HepG2 (cell line): ENCODE measurements at regions not wholly inside any gene's neighbourhood (a gene's known extent, or its start where the extent isn't known, plus 50 kb on each side); places are given as distances from the start of the nearest gene placed in this dataset.

Experiments
- ATAC-seq: fragments of 200-7000 bp; cut with Tn5 transposase; 3 replicates; pipeline ENCODE4 v1.9.1; 2020; ENCODE audit warnings: mild to moderate bottlenecking, moderate library complexity
- BruUV-seq: library from RNA; stranded (reverse); fragments of 400-500 nt; replicated peaks from 2 replicates; lab custom pipeline; 2021; lab: Mats Ljungman, UMichigan
- CTCF ChIA-PET: fragments of 300-600 bp; formaldehyde crosslinking; extraction: SDS; loops from one replicate; lab custom pipeline; 2021; ENCODE audit warnings: low total read pairs, inconsistent platforms, low intra/inter-chr PET ratio; lab: Yijun Ruan, JAX
- POLR2A ChIA-PET: fragments of 350-600 bp; sonication (Branson Sonifier 250); formaldehyde crosslinking; loops from one replicate; lab custom pipeline; 2020; ENCODE audit warnings: antibody characterized with exemption, inconsistent platforms; lab: Yijun Ruan, JAX
- DNase-seq: peaks from one replicate; pipeline ENCODE4 v3.0.0-alpha.2; 2015; ENCODE audit warnings: low spot score
- FAIRE-seq: peaks from 3 replicates; lab custom pipeline; 2011; peaks lifted over from hg19 to GRCh38; lab: Jason Lieb, UNC
- H2AFZ ChIP-seq: one replicate; pipeline ENCODE4 v1.6.1; 2011; ENCODE audit warnings: low read length, inconsistent platforms
- H3K27ac ChIP-seq: fragments of 300-600 bp; 3 replicates; pipeline ENCODE4 v1.8.0; 2011; ENCODE audit warnings: mixed run types, mild to moderate bottlenecking, mixed read lengths, low read length, inconsistent platforms; ENCODE audit not compliant: insufficient read depth; ENCODE audit errors: extremely low read length
- H3K27me3 ChIP-seq, 2 experiments: fragments of 200-600 bp in 1 of 2; 2 replicates in 1 of 2; 3 replicates in 1 of 2; pipeline versions ENCODE4 v1.6.0 to v1.8.0; 2011; ENCODE audit warnings: low read length in 2 of 2, mild to moderate bottlenecking in 2 of 2, moderate library complexity in 2 of 2, inconsistent platforms in 1 of 2; ENCODE audit not compliant: insufficient read depth in 2 of 2, control insufficient read depth in 1 of 2
- H3K36me3 ChIP-seq, 2 experiments: fragments of 200-600 bp in 1 of 2; replicated peaks in 1 of 2; 2 replicates in 1 of 2; 3 replicates in 1 of 2; pipeline versions ENCODE4 v1.5.1 to v1.8.0; 2011; ENCODE audit warnings: low read length in 2 of 2, inconsistent platforms in 1 of 2; ENCODE audit not compliant: insufficient read depth in 2 of 2, control insufficient read depth in 1 of 2
- H3K4me1 ChIP-seq: 2 replicates; pipeline ENCODE4 v1.5.1; 2012; ENCODE audit warnings: low read length, inconsistent platforms; ENCODE audit not compliant: insufficient read depth
- H3K4me2 ChIP-seq: 2 replicates; pipeline ENCODE4 v1.6.0; 2011; ENCODE audit warnings: low read depth, low read length, inconsistent platforms
- H3K4me3 ChIP-seq, 3 experiments: fragments of 200-600 bp in 1 of 3; sonication (generic), shearing (Covaris generic) in 1 of 3; replicated peaks in 1 of 3; 2 replicates each; pipeline ENCODE4 v1.5.1; 2011 to 2016; ENCODE audit warnings: low read length in 3 of 3, inconsistent platforms in 2 of 3, low read depth in 2 of 3, mild to moderate bottlenecking in 2 of 3, control low read depth in 1 of 3, mixed read lengths in 1 of 3; ENCODE audit not compliant: insufficient read depth in 1 of 3
- H3K79me2 ChIP-seq: one replicate; pipeline ENCODE4 v1.6.1; 2011; ENCODE audit warnings: low read length, inconsistent platforms; ENCODE audit not compliant: insufficient read depth
- H3K9ac ChIP-seq: 2 replicates; pipeline ENCODE4 v1.6.0; 2011; ENCODE audit warnings: mild to moderate bottlenecking, low read depth, low read length, inconsistent platforms; ENCODE audit not compliant: insufficient read depth
- H3K9me3 ChIP-seq: 2 replicates; pipeline ENCODE4 v1.5.1; 2012; ENCODE audit warnings: mild to moderate bottlenecking, low read length
- H4K20me1 ChIP-seq: 2 replicates; pipeline ENCODE4 v1.6.0; 2011; ENCODE audit warnings: inconsistent platforms, mild to moderate bottlenecking, low read length, moderate library complexity; ENCODE audit not compliant: insufficient read depth
- ARID2 ChIP-seq: sonication (generic); formaldehyde crosslinking; IDR thresholded peaks from 2 replicates; pipeline ENCODE4 v1.8.1; 2022; ENCODE audit warnings: mild to moderate bottlenecking, missing genetic modification reagents, borderline replicate concordance
- CENPT ChIP-seq: sonication (generic); formaldehyde crosslinking; IDR thresholded peaks from 2 replicates; pipeline ENCODE4 v1.8.0; 2022; ENCODE audit warnings: low read depth, mild to moderate bottlenecking, moderate library complexity, missing genetic modification reagents
- DNMT1 ChIP-seq: sonication (generic); formaldehyde crosslinking; IDR thresholded peaks from 2 replicates; pipeline ENCODE4 v1.5.1; 2020; ENCODE audit warnings: mild to moderate bottlenecking, missing genetic modification reagents
- EHMT2 ChIP-seq: fragments of 200-600 bp; sonication (generic); IDR thresholded peaks from 2 replicates; pipeline ENCODE4 v1.7.0; 2017; ENCODE audit warnings: antibody characterized with exemption, low read depth, low read length, borderline replicate concordance
- ELF1 ChIP-seq: sonication (generic); formaldehyde crosslinking; IDR thresholded peaks from 2 replicates; pipeline ENCODE4 v1.4.0; 2020; ENCODE audit warnings: missing genetic modification reagents
- EZH2 ChIP-seq: conservative IDR thresholded peaks from 2 replicates; pipeline ENCODE4 v1.6.1; 2012; ENCODE audit warnings: mild to moderate bottlenecking, low read depth, low read length, moderate library complexity
- KLF15 ChIP-seq: sonication (generic); formaldehyde crosslinking; IDR thresholded peaks from 2 replicates; pipeline ENCODE4 v1.8.1; 2023; ENCODE audit warnings: borderline replicate concordance, mild to moderate bottlenecking, inconsistent platforms, missing genetic modification reagents, mixed read lengths
- KLF16 ChIP-seq, 2 experiments: sonication (generic) in 1 of 2; formaldehyde crosslinking in 1 of 2; IDR thresholded peaks; 2 replicates each; pipeline versions ENCODE4 v1.6.1 to v1.8.0; 2016 to 2023; ENCODE audit warnings: missing genetic modification reagents in 2 of 2, missing compliant biosample characterization in 1 of 2
- PHF21A ChIP-seq: sonication (generic); formaldehyde crosslinking; IDR thresholded peaks from 2 replicates; pipeline ENCODE4 v1.5.0; 2020; ENCODE audit warnings: mild to moderate bottlenecking, missing genetic modification reagents
- SMARCC2 ChIP-seq: fragments of 450-650 bp; IDR thresholded peaks from 2 replicates; pipeline ENCODE4 v1.6.1; 2017; ENCODE audit warnings: antibody characterized with exemption, mild to moderate bottlenecking
- SPEN ChIP-seq: sonication (generic); formaldehyde crosslinking; IDR thresholded peaks from 2 replicates; pipeline ENCODE4 v1.5.1; 2020; ENCODE audit warnings: low read depth, mild to moderate bottlenecking, missing genetic modification reagents
- ZMAT5 ChIP-seq: sonication (generic); formaldehyde crosslinking; IDR thresholded peaks from 2 replicates; pipeline ENCODE4 v1.5.0; 2020; ENCODE audit warnings: mild to moderate bottlenecking, low read depth, missing genetic modification reagents, borderline replicate concordance
- ZNF530 ChIP-seq: sonication (generic); formaldehyde crosslinking; IDR thresholded peaks from 2 replicates; pipeline ENCODE4 v1.5.0; 2020; ENCODE audit warnings: low read depth, mild to moderate bottlenecking, missing genetic modification reagents
- ZNF577 ChIP-seq: sonication (generic); formaldehyde crosslinking; IDR thresholded peaks from 2 replicates; pipeline ENCODE4 v1.4.0; 2020; ENCODE audit warnings: mild to moderate bottlenecking, low read depth, missing genetic modification reagents, borderline replicate concordance
- ZNF607 ChIP-seq: sonication (generic); formaldehyde crosslinking; IDR thresholded peaks from 2 replicates; pipeline ENCODE4 v1.5.1; 2020; ENCODE audit warnings: missing genetic modification reagents, mild to moderate bottlenecking, borderline replicate concordance
- WGBS: methylation state at CpG from one replicate; pipeline ENCODE4 v1.1.6; 2017; ENCODE audit warnings: low lambda C conversion rate; 5-methylcytosine and 5-hydroxymethylcytosine counted together
- in situ Hi-C: cut with HindIII; loops from 2 replicates; pipeline ENCODE4 v1.10.0; 2017; ENCODE audit warnings: low pct_unique_long_range_greater_than_20kb; ENCODE audit not compliant: extremely low pct_ligation_motif_present
- intact Hi-C: fragments of 100-400 bp; cut with micrococcal nuclease; formaldehyde crosslinking; loops from one replicate; pipeline ENCODE4 v1.10.0; 2022; ENCODE audit not compliant: unreplicated experiment
- TF ChIP-seq, protein P1 (sequence below), 2 experiments: sonication (generic) in 1 of 2; formaldehyde crosslinking in 1 of 2; IDR thresholded peaks; 2 replicates each; pipeline versions ENCODE4 v1.5.1 to v1.6.1; 2011 to 2020; ENCODE audit warnings: borderline replicate concordance in 1 of 2, low read depth in 1 of 2, low read length in 1 of 2, mild to moderate bottlenecking in 1 of 2, missing genetic modification reagents in 1 of 2, moderate library complexity in 1 of 2
- TF ChIP-seq, protein P2 (sequence below): sonication (generic); formaldehyde crosslinking; IDR thresholded peaks from 2 replicates; pipeline ENCODE4 v1.4.0; 2020; ENCODE audit warnings: mild to moderate bottlenecking, low read depth, missing genetic modification reagents

- Histone ChIP-seq H3K79me2 (no peaks in the 10 kb centered on the region), H3K27me3 (no peaks in the 10 kb centered on the region; a peak in 1 of 5 replicates), H3K36me3 (no peaks in the 10 kb centered on the region)
- POLR2A ChIA-PET = no interaction called here
- in situ Hi-C loops = no loop called here
- TF ChIP-seq PHF21A (CRISPR knock-in tag) (no peak), SMARCC2 (no peak), EHMT2 (no peak), EZH2 (no peak), ARID2 (CRISPR knock-in tag) (no peak), SPEN (no peak), ZNF607 (CRISPR knock-in tag) (no peak)
- TF ChIP-seq, all 625 proteins: peak for 0
- no peaks in the 10 kb centered on the region for H3K4me1 ChIP-seq
- H3K4me3 ChIP-seq = no peak overlapping the region
- no peaks in the 10 kb centered on the region for H4K20me1 ChIP-seq
- H3K9me3 ChIP-seq = no peaks in the 10 kb centered on the region
- no peak overlapping the region for H3K9ac ChIP-seq
- H3K27ac ChIP-seq = no peak overlapping the region
- FAIRE-seq (no peak), DNase-seq (no peak), ATAC-seq (no peak)
- intact Hi-C loops = no loop called here
- BruUV-seq = no TSS peak
- WGBS = 30% methylated on average over 3 of the region's 3 CpGs
- no peak overlapping the region for H3K4me2 ChIP-seq
- CTCF ChIA-PET = no interaction called here
- H2AFZ ChIP-seq = no peak overlapping the region
These were observed 78.4 kb downstream of the CBLL2 start for GRCh38 chrX:22351076-22351475.

GRCh38 chrX:22351966-22352365 lies 79.3 kb downstream of the CBLL2 start:
- Histone ChIP-seq H3K9ac (no peak overlapping the region), H3K79me2 (no peaks in the 10 kb centered on the region), H3K9me3 (no peaks in the 10 kb centered on the region), H3K27ac (no peak overlapping the region), H3K27me3 (no peaks in the 10 kb centered on the region; a peak in 1 of 5 replicates), H3K4me3 (no peak overlapping the region), H3K36me3 (no peaks in the 10 kb centered on the region), H3K4me2 (no peak overlapping the region), H4K20me1 (no peaks in the 10 kb centered on the region), H2AFZ (no peak overlapping the region), H3K4me1 (no peaks in the 10 kb centered on the region)
- CTCF ChIA-PET = no interaction called here
- intact Hi-C loops = no loop called here
- POLR2A ChIA-PET = no interaction called here
- ATAC-seq (no peak), FAIRE-seq (no peak), DNase-seq (no peak)
- in situ Hi-C loops = no loop called here
- 0% methylated on average over 3 of the region's 4 CpGs for WGBS
- no TSS peak for BruUV-seq
- TF ChIP-seq, protein P1, sequence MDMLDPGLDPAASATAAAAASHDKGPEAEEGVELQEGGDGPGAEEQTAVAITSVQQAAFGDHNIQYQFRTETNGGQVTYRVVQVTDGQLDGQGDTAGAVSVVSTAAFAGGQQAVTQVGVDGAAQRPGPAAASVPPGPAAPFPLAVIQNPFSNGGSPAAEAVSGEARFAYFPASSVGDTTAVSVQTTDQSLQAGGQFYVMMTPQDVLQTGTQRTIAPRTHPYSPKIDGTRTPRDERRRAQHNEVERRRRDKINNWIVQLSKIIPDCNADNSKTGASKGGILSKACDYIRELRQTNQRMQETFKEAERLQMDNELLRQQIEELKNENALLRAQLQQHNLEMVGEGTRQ (IDR thresholded peaks at IDR 0.05; ENCODE audit: low read depth, low read length) = no peak
- TF ChIP-seq, protein P1 (CRISPR knock-in tag; IDR thresholded peaks at IDR 0.05; ENCODE audit: borderline replicate concordance) = no peak
- TF ChIP-seq KLF16 (CRISPR knock-in tag; IDR thresholded peaks at IDR 0.05) (no peak), KLF15 (CRISPR knock-in tag) (no peak), CENPT (CRISPR knock-in tag) (no peak), DNMT1 (CRISPR knock-in tag) (no peak), ELF1 (CRISPR knock-in tag) (no peak), ZNF530 (CRISPR knock-in tag) (no peak), ZNF577 (CRISPR knock-in tag) (no peak), ZMAT5 (CRISPR knock-in tag) (no peak)
- TF ChIP-seq, protein P2, sequence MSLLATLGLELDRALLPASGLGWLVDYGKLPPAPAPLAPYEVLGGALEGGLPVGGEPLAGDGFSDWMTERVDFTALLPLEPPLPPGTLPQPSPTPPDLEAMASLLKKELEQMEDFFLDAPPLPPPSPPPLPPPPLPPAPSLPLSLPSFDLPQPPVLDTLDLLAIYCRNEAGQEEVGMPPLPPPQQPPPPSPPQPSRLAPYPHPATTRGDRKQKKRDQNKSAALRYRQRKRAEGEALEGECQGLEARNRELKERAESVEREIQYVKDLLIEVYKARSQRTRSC (CRISPR knock-in tag) = no peak
